ENCODE measurements at regions not wholly inside any gene's neighbourhood (a gene's known extent, or its start where the extent isn't known, plus 50 kb on each side); places are given as distances from the start of the nearest gene placed in this dataset.
"Not testable (repeated sequence)": the region's sequence is repeated elsewhere in the genome, so short reads cannot be mapped to it uniquely, and the experiment has no call there.

DNA sequence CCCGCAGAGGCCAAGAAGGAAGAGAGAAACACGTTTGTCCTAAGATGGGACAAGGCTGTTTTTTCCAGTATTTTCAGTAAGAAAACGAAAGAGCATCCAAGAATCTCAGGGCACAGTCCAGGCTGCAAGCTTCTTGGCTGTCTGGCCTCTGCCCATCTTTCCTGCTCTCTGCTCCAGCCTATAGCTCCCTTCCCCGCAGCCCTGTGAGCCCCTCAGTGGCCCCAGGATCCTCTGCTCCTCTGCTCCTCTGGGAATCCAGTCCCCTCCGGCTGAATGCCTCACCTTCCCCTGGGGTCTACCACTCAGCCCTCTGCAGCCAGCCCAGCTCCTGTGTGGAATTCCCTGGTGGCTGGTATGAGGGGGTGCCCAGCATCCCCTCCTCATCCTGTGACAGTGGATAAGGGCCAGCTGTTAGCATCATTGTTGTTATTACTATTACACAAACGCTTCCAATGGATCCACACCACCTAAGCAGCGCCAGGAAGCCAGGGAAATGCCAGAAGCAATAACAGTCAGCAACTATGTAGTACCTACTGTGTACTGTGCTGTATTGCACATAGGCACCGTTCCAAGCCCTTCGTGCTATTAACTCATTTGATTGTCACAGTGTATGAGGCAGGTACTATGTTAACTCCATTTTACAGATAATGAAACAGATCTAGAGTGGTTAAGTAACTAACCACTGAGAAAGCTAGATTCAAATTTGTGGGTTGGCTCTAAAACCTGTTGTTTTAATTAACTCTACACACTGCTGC is 60.3 kb upstream of the PTPN1 start:
- no peak for DNase-seq (ENCODE audit: low spot score)

DNA sequence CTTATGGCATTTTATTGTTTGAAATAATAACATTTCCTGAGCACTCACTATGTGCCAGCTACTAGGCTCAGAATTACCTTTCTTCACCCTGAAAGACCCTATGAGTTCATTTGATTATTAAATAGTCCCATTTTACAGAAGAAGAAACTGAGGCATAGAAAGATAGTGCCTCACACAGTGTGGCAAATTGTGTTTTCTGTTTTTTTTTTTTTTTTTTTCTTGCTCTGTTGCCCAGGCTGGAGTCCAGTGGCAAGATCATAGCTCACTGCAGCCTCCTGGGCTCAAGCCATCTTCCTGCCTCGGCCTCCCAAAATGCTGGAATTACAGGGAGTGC is 59.7 kb upstream of the PTPN1 start:
- DNase-seq (ENCODE audit: low spot score), result no peak

DNA sequence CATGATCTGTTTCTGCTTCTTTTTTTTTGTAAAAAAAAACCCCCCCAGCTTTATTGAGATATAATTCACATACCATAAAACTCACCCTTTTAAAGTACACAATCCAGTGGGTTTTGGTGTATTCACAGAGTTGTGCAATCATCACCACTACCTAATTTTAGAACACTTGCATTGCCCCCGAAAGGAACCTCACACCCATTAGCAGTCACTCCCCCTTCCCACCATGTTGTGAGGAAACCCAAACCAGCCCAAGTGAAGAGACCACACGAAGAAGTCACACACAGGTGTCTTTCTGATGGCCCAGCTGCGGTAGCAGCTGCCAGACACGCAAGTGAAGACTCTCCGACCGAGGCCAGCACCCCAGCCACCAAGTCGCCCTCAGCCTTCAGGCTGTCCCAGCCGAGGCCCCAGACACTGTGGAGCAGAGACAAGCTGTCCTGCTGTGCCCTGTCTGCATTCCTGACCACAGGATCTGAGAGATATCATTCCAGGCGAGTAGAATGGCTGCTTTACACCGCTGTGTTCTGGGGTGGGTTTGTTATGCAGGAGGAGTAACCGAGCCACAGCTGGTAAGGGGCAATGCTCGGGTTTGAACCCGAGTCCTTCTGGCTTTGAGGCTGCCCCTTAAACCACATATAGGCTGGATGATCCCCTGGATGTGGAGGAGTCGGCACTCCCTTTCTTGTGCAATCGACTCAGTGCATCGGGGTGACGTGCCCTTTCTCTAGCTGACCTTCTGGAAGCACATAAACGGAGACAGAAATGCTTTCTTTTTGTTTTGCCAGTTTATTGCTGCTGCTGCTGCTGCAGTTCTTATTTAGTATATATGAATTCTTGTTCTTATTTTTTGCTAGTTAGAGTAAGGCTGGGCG is 59.1 kb upstream of the PTPN1 start:
- no peak for DNase-seq (ENCODE audit: low spot score)

DNA sequence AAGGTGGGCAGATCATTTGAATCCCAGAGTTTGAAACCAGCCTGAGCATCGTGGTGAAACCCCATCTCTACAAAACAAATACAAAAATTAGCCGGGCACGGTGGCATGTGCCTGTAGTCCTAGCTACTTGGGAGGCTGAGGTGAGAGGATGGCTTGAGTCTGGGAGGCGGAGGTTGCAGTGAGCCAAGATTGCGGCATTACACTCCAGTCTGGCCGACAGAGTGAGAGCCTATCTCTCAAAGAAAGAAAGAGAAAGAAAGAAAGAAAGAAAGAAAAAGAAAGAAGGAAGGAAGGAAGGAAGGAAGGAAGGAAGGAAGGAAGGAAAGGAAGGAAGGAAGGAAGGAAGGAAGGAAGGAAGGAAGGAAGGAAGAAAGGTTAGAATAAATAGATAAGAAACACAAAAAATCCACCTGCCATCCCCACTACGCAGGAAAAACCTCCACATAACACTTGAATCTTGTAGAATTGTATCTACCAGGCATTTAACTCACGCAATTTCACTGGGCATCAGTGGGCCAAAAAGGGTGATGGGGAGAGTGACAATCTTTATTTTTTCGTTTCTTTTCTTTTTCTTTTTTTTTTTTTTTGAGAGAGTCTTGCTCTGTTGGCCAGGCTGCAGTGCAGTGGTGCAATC is 58.3 kb upstream of the PTPN1 start:
- DNase-seq (ENCODE audit: low spot score), result not testable (repeated sequence)

DNA sequence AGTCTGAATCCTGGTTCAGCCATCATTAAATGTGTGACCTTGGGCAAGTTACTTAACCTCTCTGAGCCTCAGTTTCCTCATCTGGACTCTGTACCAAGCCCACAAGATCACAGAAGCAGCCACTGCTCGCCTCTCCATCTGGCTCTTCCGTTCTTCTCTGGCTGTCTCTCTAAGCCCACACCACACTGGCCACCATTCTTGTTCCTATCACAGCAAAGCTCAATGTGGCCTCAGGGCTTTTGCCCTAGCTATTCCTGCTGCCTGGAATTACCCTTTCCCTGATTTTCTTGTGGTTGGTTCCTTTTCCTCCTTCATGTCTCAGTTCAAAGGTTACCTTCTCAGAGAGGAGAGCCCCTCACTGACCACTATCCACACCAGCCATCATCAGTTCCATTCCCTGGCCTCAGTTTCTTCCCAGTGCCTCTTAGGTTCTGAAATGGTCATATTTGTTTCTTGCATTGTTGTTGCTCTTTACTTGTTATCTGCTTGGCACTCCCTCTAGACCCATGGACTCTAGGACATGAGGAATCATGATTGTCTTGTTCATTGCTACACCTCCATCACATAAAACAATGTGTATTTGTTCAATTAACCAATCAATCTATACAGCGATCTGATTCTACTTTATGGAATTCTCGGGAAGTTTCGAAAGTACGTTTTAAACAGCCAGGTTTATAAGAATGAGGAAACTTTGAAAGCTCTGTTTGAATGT is 56.5 kb upstream of the PTPN1 start:
- DNase-seq (ENCODE audit: low spot score), result no peak

DNA sequence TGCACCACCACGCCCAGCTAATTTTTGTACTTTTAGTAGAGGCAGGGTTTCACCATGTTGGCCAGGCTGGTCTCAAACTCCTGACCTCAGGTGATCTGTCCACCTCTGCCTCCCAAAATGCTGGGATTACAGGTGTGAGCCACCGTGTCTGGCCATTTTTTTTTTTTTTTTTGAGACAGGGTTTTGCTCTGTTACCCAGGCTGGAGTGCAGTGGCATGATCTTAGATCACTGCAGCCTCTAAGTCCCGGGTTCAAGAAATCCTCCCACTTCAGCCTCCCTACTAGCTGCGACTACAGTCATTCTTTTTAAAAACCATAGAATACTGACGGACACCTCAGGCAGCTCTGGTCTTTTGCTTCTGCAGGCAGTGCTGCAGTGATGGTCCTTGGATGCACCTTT is 54.9 kb upstream of the PTPN1 start:
- DNase-seq (ENCODE audit: low spot score), result not testable (repeated sequence)

DNA sequence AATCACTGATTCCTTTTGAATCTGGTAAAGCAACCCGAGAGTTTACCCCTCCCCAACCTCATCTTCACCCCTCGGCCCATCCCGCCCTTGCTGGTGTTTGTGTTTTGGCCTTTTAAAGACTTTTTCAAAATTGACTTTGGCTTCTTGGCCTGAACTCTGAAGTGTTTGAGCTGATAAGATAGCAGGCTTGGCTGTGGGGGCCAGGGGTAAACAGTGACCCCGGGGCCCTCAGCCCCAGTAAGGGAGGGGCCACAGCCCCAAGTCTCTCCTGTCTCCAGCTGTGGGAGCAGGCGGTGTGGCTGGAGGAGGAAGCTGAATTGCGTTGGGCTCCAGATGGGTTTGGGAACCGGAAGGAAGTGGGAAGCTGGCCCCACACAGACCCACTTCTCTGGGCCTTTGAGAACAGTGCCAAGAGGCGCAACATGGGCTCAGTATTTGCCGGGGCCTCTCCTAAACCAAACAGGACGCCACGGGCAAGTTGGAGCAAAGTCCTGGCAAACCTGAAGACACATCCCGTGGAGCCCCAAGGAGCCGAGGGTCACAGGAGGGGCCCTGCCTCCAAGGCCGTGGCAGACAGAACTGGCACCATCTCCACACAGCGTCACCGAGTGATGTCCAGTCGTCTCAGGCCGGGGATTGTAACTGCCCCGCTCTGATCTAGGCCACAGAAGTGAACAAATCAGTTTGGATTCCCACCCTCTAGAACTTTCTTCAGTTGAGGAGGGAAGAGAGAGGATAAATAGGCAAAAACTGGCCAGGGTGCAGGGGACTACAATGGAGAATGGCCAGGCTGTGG is 54.3 kb upstream of the PTPN1 start:
- DNase-seq (ENCODE audit: low spot score), result no peak

DNA sequence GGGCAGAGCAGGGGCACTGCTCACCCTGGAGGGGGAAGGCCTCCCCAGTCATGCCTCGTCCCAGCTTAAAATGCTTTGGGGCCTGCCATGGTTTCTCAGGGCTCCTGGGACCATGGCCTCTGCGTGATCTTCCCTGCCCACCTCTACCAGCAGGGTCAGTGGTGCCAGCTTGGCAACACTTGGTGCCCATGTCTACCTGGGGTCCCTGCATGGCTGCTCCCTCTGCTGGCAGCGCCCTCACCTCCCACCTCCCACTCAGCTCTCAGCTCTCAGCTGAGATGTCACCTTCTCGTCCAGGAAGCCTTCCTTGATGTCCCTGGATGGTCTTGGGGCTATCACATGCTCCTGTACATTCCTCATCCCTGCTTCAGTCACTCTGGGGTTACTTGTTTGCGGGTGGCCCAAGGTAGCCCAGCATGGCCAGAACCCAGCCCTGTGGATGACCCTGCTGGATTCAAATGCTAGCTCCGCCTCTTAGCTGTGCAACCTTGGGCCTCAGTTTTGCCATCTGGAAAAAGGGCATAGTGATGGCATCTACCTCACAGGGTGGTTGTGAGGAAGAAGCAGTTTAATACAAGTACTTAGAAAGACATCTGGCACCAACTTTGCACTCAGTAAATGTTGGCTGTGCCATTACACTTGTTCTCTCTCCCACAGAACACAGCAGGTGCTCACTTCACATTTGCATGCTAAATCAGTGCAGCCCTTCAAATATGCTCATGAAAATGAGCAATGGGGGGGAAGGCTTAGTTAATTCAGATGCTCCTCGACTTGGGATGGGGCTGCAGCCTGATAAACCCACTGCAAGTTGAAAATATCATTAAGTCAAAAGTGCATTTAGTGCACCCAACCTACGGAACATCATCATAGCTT is 53.5 kb upstream of the PTPN1 start:
- DNase-seq (ENCODE audit: low spot score), result no peak

DNA sequence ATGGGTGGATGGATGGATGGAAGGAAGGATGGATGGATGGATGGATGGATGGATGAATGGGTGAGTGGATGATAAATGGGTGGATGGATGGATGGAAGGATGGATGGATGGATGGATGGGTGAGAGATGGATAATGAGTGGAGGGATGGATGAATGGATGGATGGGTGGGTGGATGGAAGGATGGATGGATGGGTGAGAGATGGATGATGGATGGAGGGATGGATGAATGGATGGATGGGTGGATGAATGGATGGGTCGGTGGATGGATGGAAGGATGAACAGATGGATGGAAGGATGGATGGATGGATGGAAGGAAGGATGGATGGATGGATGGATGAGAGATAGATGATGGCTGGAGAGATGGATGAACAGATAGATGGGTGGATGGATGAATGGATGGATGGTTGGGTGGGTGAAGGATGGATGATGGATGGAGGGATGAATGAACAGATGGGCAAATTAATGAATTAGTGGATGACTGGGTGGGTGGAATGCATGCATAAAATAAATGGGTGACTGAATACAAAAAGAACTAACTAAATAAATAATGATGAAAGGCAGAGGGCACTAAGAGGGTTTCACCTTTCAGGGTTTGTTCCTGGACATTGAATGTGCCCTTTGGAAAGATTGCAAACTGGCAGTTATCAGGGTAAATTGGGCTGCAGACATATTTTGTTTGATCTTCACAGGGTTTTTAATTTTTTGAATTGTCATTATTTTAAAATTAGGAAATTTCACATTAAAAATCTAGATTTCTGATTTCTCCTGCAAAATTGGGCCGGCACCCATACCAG is 50.9 kb upstream of the PTPN1 start:
- no peak for DNase-seq (ENCODE audit: low spot score)

DNA sequence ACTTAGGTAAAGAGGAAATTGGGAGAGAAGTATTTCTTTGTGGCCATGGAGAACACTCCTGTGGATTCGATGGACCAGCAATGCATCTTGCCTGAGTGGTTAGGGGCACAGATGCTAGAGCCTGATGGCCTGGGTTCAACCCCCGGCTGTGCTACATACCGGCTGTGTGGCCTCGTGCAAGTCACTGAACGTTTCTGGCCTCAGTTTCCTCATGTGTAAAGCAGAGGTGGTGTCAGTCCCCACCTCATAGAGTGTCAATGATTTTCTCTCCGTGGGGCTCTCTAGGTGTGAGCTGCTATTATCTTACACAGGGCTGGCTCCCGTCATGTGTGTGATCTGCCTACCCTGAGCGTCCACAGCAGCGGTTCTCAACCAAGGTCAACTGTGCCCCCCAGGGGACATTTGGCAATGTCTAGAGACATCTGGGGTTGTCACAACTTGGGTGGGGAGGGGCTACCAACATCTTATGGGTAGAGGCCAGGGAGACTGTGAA is 50.0 kb upstream of the PTPN1 start:
- no peak for DNase-seq (ENCODE audit: low spot score)

Measured in CD4-positive, alpha-beta T cell treated with Interleukin-6 at 100 ng/mL for 8 hours (primary cell).